Mammary epithelial cell (primary cell): ENCODE measurements at regions not wholly inside any gene's neighbourhood (a gene's known extent, or its start where the extent isn't known, plus 50 kb on each side); places are given as distances from the start of the nearest gene placed in this dataset.

Experiments
- EZH2 ChIP-seq: IDR thresholded peaks from 2 replicates; pipeline ENCODE4 v1.6.1; 2012; ENCODE audit warnings: low read length, inconsistent platforms, borderline replicate concordance
- TF ChIP-seq, protein P1 (sequence below), 2 donors: IDR thresholded peaks in 1 of 2; conservative IDR thresholded peaks in 1 of 2; 2 replicates each; pipeline ENCODE4 v1.5.1; 2011 to 2012; ENCODE audit warnings: inconsistent platforms in 2 of 2, low read length in 2 of 2, mild to moderate bottlenecking in 2 of 2, control low read depth in 1 of 2, low read depth in 1 of 2; ENCODE audit not compliant: insufficient read depth in 1 of 2; ENCODE audit errors: extremely low read depth in 1 of 2

DNA sequence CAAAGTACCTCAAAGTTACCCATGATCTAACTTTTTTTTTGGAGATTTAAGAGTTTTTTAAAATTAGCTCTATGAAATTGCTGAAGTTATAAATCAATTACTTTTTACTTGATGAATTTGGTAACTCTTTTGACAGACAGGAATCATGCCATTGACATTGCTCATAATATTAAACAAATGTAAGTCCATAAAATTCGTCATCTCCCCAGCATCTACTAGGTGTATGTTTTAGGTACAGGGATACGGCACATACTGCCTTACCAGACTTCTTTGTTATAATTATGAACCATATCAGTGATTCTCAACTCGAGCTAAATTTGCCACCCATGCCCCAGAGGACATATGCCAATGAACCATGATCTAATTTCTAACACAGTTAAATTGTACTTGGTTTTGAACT is 247.5 kb upstream of the TGFBR2 start:
- TF ChIP-seq, protein P1, sequence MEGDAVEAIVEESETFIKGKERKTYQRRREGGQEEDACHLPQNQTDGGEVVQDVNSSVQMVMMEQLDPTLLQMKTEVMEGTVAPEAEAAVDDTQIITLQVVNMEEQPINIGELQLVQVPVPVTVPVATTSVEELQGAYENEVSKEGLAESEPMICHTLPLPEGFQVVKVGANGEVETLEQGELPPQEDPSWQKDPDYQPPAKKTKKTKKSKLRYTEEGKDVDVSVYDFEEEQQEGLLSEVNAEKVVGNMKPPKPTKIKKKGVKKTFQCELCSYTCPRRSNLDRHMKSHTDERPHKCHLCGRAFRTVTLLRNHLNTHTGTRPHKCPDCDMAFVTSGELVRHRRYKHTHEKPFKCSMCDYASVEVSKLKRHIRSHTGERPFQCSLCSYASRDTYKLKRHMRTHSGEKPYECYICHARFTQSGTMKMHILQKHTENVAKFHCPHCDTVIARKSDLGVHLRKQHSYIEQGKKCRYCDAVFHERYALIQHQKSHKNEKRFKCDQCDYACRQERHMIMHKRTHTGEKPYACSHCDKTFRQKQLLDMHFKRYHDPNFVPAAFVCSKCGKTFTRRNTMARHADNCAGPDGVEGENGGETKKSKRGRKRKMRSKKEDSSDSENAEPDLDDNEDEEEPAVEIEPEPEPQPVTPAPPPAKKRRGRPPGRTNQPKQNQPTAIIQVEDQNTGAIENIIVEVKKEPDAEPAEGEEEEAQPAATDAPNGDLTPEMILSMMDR (conservative IDR thresholded peaks at IDR 0.05 in 1 of 2, IDR thresholded peaks at IDR 0.05 in 1 of 2; ENCODE audit: extremely low read depth in 1 of 2, insufficient read depth in 1 of 2, low read depth in 1 of 2, low read length in 2 of 2) = no peak
- no peak for TF ChIP-seq EZH2
